A549 (cell line): ENCODE measurements at regions not wholly inside any gene's neighbourhood (a gene's known extent, or its start where the extent isn't known, plus 50 kb on each side); places are given as distances from the start of the nearest gene placed in this dataset.

Source experiments
- ATAC-seq, 2 experiments: fragments of 200-7000 bp in 1 of 2; fragments of >200 bp in 1 of 2; cut with Nextera tagmentation in 1 of 2; cut with Tn5 transposase in 1 of 2; 3 replicates each; pipeline versions ENCODE4 v1.8.0 to v1.9.1; 2018 to 2020; ENCODE audit warnings: mild to moderate bottlenecking in 1 of 2, moderate library complexity in 1 of 2
- CTCF ChIA-PET: fragments of 300-600 bp; sonication (Branson Sonifier 250); formaldehyde crosslinking; extraction: SDS; loops from one replicate; lab custom pipeline; 2021; ENCODE audit warnings: antibody characterized with exemption, inconsistent platforms; lab: Yijun Ruan, JAX
- POLR2A ChIA-PET: fragments of 350-600 bp; formaldehyde crosslinking; extraction: SDS; loops from one replicate; lab custom pipeline; 2021; ENCODE audit warnings: antibody characterized with exemption, inconsistent platforms; lab: Yijun Ruan, JAX
- DNase-seq, 2 experiments: peaks; one replicate each; pipeline versions ENCODE4 v3.0.0 to v3.0.0-alpha.2; 2011 to 2016; ENCODE audit warnings: low read depth in 1 of 2, low spot score in 1 of 2
- FAIRE-seq: peaks from 2 replicates; lab custom pipeline; 2011; peaks lifted over from hg19 to GRCh38; lab: Jason Lieb, UNC
- H3K27ac ChIP-seq, 2 experiments: fragments of >200 bp; sonication (Bioruptor Twin); formaldehyde crosslinking; 3 replicates each; pipeline ENCODE4 v1.5.1; 2016 to 2017
- H3K4me1 ChIP-seq: fragments of >200 bp; sonication (Bioruptor Twin); formaldehyde crosslinking; 3 replicates; pipeline ENCODE4 v1.6.1; 2016
- H3K4me2 ChIP-seq: fragments of >200 bp; sonication (Bioruptor Twin); formaldehyde crosslinking; 3 replicates; pipeline ENCODE4 v1.6.1; 2016
- H3K4me3 ChIP-seq: fragments of >200 bp; sonication (Bioruptor Twin); formaldehyde crosslinking; 3 replicates; pipeline ENCODE4 v1.5.1; 2016
- H3K9me3 ChIP-seq: fragments of >200 bp; sonication (Bioruptor Twin); formaldehyde crosslinking; 3 replicates; pipeline ENCODE4 v1.6.1; 2016
- BHLHE40 ChIP-seq: IDR thresholded peaks from 2 replicates; pipeline ENCODE4 v1.6.1; 2012; ENCODE audit warnings: low read depth, low read length, inconsistent platforms
- CEBPB ChIP-seq, 2 experiments: fragments of >200 bp in 1 of 2; sonication (Bioruptor Twin) in 1 of 2; formaldehyde crosslinking in 1 of 2; IDR thresholded peaks; 2 replicates each; pipeline ENCODE4 v1.6.1; 2012 to 2016
- EHF ChIP-seq: fragments of 250-450 bp; sonication (Bioruptor Pico); IDR thresholded peaks from 2 replicates; pipeline ENCODE4 v1.5.0; 2020; ENCODE audit warnings: mild to moderate bottlenecking
- EHMT2 ChIP-seq: fragments of 200-600 bp; sonication (generic); IDR thresholded peaks from 2 replicates; pipeline ENCODE4 v1.6.1; 2016; ENCODE audit warnings: antibody characterized with exemption, low read depth, mild to moderate bottlenecking, moderate library complexity
- EP300 ChIP-seq, 2 experiments: fragments of >200 bp; sonication (Bioruptor Twin); formaldehyde crosslinking; IDR thresholded peaks; 2 replicates in 1 of 2; 3 replicates in 1 of 2; pipeline ENCODE4 v1.6.1; 2016 to 2017
- FOSB ChIP-seq: fragments of 250-450 bp; sonication (Bioruptor Pico); IDR thresholded peaks from 2 replicates; pipeline ENCODE4 v1.5.0; 2020; ENCODE audit warnings: mild to moderate bottlenecking, moderate library complexity
- FOXS1 ChIP-seq: fragments of 250-450 bp; sonication (Bioruptor Pico); IDR thresholded peaks from 2 replicates; pipeline ENCODE4 v1.5.0; 2020; ENCODE audit warnings: mild to moderate bottlenecking, moderate library complexity
- HDAC2 ChIP-seq: fragments of 200-600 bp; sonication (generic); IDR thresholded peaks from 2 replicates; pipeline ENCODE4 v1.6.1; 2016
- HEYL ChIP-seq: fragments of 250-450 bp; sonication (Bioruptor Pico); IDR thresholded peaks from 2 replicates; pipeline ENCODE4 v1.8.0; 2021; ENCODE audit warnings: mild to moderate bottlenecking, moderate library complexity
- HOXA7 ChIP-seq: fragments of 250-450 bp; sonication (Bioruptor Pico); IDR thresholded peaks from 2 replicates; pipeline ENCODE4 v1.5.0; 2020; ENCODE audit warnings: mild to moderate bottlenecking, moderate library complexity
- HOXB5 ChIP-seq: fragments of 250-450 bp; sonication (Bioruptor Pico); IDR thresholded peaks from 2 replicates; pipeline ENCODE4 v1.5.0; 2020; ENCODE audit warnings: mild to moderate bottlenecking, moderate library complexity
- MAZ ChIP-seq: fragments of 150-350 bp; IDR thresholded peaks from 2 replicates; pipeline ENCODE4 v1.6.1; 2014; ENCODE audit warnings: antibody characterized with exemption, low read depth, low read length, borderline replicate concordance
- MYC ChIP-seq: IDR thresholded peaks from 2 replicates; pipeline ENCODE4 v1.6.1; 2012; ENCODE audit warnings: mild to moderate bottlenecking, inconsistent platforms, low read length, improper control_type of control experiment, borderline replicate concordance
- NFE2L2 ChIP-seq: fragments of 150-350 bp; conservative IDR thresholded peaks from 2 replicates; pipeline ENCODE4 v1.6.1; 2014; ENCODE audit warnings: low read length
- NR3C1 ChIP-seq: fragments of >200 bp; sonication (Bioruptor Twin); formaldehyde crosslinking; IDR thresholded peaks from 3 replicates; pipeline ENCODE4 v1.6.1; 2017
- RAD21 ChIP-seq, 2 experiments: fragments of >200 bp in 1 of 2; sonication (Bioruptor Twin) in 1 of 2; formaldehyde crosslinking in 1 of 2; IDR thresholded peaks in 1 of 2; conservative IDR thresholded peaks in 1 of 2; 2 replicates in 1 of 2; 3 replicates in 1 of 2; pipeline ENCODE4 v1.6.1; 2012 to 2018; ENCODE audit warnings: inconsistent platforms in 1 of 2
- RFX5 ChIP-seq: fragments of 450-650 bp; IDR thresholded peaks from 2 replicates; pipeline ENCODE4 v1.7.1; 2014; ENCODE audit warnings: antibody characterized with exemption, mild to moderate bottlenecking, moderate library complexity
- RNF2 ChIP-seq: fragments of 200-600 bp; sonication (generic); IDR thresholded peaks from 2 replicates; pipeline ENCODE4 v1.6.1; 2016; ENCODE audit warnings: low read depth, mild to moderate bottlenecking, antibody characterized with exemption, moderate library complexity, borderline replicate concordance
- SMC3 ChIP-seq: fragments of >200 bp; sonication (Bioruptor Twin); formaldehyde crosslinking; IDR thresholded peaks from 3 replicates; pipeline ENCODE4 v1.6.1; 2018; ENCODE audit warnings: inconsistent platforms
- SREBF2 ChIP-seq: fragments of 450-650 bp; IDR thresholded peaks from 2 replicates; pipeline ENCODE4 v1.6.1; 2014; ENCODE audit warnings: mild to moderate bottlenecking, moderate library complexity
- ZFP36 ChIP-seq: fragments of 450-650 bp; IDR thresholded peaks from 2 replicates; pipeline ENCODE4 v1.6.1; 2014; ENCODE audit warnings: borderline replicate concordance; ENCODE audit not compliant: partially characterized antibody
- WGBS: methylation state at CpG from one replicate; pipeline ENCODE4 v1.1.6; 2017; ENCODE audit errors: missing lambda C conversion rate; 5-methylcytosine and 5-hydroxymethylcytosine counted together
- TF ChIP-seq, protein P1 (sequence below): fragments of 250-450 bp; sonication (Bioruptor Pico); IDR thresholded peaks from 2 replicates; pipeline ENCODE4 v1.5.0; 2021; ENCODE audit warnings: mild to moderate bottlenecking, moderate library complexity, borderline replicate concordance
- TF ChIP-seq, protein P2 (sequence below): IDR thresholded peaks from 2 replicates; pipeline ENCODE4 v1.6.1; 2012
- TF ChIP-seq, protein P3 (sequence below): fragments of >200 bp; sonication (Bioruptor Twin); formaldehyde crosslinking; IDR thresholded peaks from 3 replicates; pipeline ENCODE4 v1.5.1; 2016
- TF ChIP-seq, protein P4 (sequence below): IDR thresholded peaks from 2 replicates; pipeline ENCODE4 v1.6.1; 2012
- TF ChIP-seq, protein P5 (sequence below): fragments of 250-450 bp; sonication (Bioruptor Pico); IDR thresholded peaks from 2 replicates; pipeline ENCODE4 v1.5.0; 2020; ENCODE audit warnings: low read depth, mild to moderate bottlenecking, moderate library complexity

DNA sequence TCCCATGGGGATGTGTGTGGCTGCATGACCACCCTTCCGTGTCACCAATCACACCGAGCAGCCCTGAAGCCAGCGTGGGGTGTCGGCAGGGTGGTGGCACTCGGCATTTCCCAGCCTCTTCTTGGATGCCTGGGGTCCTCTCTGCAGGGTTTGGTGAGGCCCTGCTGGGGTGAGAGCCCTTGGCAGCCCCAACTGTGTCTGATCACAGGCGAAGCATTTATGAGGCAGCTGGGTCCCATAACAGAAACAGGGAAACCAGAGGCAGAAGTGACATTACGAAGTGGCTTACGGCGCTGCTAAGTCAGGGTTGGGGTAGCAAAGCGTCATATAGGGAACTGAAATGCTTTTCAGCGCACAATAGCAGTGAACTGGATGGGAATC lies 92.3 kb upstream of the SEPTIN5 start (continued):
- TF ChIP-seq EHF (CRISPR knock-in tag) = no peak
- TF ChIP-seq, protein P1, sequence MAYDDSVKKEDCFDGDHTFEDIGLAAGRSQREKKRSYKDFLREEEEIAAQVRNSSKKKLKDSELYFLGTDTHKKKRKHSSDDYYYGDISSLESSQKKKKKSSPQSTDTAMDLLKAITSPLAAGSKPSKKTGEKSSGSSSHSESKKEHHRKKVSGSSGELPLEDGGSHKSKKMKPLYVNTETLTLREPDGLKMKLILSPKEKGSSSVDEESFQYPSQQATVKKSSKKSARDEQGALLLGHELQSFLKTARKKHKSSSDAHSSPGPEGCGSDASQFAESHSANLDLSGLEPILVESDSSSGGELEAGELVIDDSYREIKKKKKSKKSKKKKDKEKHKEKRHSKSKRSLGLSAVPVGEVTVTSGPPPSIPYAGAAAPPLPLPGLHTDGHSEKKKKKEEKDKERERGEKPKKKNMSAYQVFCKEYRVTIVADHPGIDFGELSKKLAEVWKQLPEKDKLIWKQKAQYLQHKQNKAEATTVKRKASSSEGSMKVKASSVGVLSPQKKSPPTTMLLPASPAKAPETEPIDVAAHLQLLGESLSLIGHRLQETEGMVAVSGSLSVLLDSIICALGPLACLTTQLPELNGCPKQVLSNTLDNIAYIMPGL (CRISPR knock-in tag) = no peak
- TF ChIP-seq RFX5 = no peak
- TF ChIP-seq HOXB5 (CRISPR knock-in tag) = no peak
- no peak for TF ChIP-seq SMC3
- TF ChIP-seq EP300 (IDR thresholded peaks at IDR 0.05) = no peak
- TF ChIP-seq, protein P2, sequence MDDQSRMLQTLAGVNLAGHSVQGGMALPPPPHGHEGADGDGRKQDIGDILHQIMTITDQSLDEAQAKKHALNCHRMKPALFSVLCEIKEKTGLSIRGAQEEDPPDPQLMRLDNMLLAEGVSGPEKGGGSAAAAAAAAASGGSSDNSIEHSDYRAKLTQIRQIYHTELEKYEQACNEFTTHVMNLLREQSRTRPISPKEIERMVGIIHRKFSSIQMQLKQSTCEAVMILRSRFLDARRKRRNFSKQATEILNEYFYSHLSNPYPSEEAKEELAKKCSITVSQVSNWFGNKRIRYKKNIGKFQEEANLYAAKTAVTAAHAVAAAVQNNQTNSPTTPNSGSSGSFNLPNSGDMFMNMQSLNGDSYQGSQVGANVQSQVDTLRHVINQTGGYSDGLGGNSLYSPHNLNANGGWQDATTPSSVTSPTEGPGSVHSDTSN = no peak

DNA sequence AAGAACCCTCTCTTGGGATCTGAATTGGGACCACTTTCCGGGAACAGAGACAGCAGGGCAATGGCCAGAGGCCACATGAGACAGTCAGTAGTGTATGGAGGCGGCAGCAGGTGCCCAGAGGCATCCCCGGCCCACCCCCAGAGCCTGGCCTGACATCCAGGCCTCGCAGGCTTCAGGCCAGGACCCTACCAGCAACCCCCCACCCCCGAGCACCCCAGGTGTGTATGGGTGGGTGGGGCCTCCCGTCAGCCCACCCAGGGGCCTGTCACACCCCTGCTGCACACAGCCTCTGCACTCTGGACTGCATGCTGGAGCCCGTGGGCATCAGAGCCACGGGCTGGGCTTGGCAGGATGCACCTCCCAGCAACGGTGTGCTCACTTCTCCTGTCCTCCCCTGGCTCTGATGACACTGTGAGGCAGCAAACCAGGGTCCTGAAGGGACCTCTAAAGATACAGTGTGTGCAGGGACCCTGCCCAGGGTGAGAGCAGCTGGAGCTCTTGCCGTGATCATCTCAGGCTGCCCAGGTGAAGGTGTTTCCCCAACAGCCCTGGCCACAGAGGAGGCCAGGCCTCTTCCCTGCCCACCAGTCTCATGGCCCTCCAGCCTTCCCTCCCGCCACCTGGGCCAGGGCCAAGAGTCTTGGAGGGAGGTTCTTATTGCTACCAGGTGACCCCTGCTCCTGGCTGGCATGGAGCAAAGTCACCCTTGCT lies 88.8 kb upstream of the SEPTIN5 start:
- Histone ChIP-seq H3K4me2 (no peak overlapping the region), H3K9me3 (no peaks in the 10 kb centered on the region), H3K4me3 (no peak overlapping the region), H3K4me1 (no peaks in the 10 kb centered on the region), H3K27ac (no peak overlapping the region)
- no peak for FAIRE-seq
- no peak for ATAC-seq
- WGBS = 80% methylated on average over 2 of the region's 11 CpGs
- ChIA-PET CTCF (interaction anchor here (0.7 to 2.3 kb wide), 2 partner anchors 130 to 469 kb away, joined by 3 to 5 read pairs; no protein-coding TSS in a partner anchor), POLR2A (no interaction called here)
- DNase-seq = no peak
- no peak for TF ChIP-seq HDAC2
- TF ChIP-seq, protein P3, sequence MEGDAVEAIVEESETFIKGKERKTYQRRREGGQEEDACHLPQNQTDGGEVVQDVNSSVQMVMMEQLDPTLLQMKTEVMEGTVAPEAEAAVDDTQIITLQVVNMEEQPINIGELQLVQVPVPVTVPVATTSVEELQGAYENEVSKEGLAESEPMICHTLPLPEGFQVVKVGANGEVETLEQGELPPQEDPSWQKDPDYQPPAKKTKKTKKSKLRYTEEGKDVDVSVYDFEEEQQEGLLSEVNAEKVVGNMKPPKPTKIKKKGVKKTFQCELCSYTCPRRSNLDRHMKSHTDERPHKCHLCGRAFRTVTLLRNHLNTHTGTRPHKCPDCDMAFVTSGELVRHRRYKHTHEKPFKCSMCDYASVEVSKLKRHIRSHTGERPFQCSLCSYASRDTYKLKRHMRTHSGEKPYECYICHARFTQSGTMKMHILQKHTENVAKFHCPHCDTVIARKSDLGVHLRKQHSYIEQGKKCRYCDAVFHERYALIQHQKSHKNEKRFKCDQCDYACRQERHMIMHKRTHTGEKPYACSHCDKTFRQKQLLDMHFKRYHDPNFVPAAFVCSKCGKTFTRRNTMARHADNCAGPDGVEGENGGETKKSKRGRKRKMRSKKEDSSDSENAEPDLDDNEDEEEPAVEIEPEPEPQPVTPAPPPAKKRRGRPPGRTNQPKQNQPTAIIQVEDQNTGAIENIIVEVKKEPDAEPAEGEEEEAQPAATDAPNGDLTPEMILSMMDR = no peak
- no peak for TF ChIP-seq RNF2
- no peak for TF ChIP-seq NR3C1
- TF ChIP-seq NFE2L2 = no peak
- no peak for TF ChIP-seq EHMT2
- no peak for TF ChIP-seq MAZ
- TF ChIP-seq FOXS1 (CRISPR knock-in tag) = no peak
- no peak for TF ChIP-seq RAD21 (conservative IDR thresholded peaks at IDR 0.05 in 1 of 2, IDR thresholded peaks at IDR 0.05 in 1 of 2)
- TF ChIP-seq HOXA7 (CRISPR knock-in tag) = no peak
- no peak for TF ChIP-seq ZFP36
- no peak for TF ChIP-seq MYC
- no peak for TF ChIP-seq HEYL (CRISPR knock-in tag)
- TF ChIP-seq, protein P4, sequence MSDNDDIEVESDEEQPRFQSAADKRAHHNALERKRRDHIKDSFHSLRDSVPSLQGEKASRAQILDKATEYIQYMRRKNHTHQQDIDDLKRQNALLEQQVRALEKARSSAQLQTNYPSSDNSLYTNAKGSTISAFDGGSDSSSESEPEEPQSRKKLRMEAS = no peak
- TF ChIP-seq CEBPB (IDR thresholded peaks at IDR 0.05) = no peak
- TF ChIP-seq BHLHE40 = no peak
- TF ChIP-seq, protein P5, sequence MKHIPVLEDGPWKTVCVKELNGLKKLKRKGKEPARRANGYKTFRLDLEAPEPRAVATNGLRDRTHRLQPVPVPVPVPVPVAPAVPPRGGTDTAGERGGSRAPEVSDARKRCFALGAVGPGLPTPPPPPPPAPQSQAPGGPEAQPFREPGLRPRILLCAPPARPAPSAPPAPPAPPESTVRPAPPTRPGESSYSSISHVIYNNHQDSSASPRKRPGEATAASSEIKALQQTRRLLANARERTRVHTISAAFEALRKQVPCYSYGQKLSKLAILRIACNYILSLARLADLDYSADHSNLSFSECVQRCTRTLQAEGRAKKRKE (CRISPR knock-in tag) = no peak
- no peak for TF ChIP-seq SREBF2
- TF ChIP-seq FOSB (CRISPR knock-in tag) = no peak
- TF ChIP-seq, protein P1 (CRISPR knock-in tag) = no peak
